Osteoblast (primary cell): ENCODE measurements at regions not wholly inside any gene's neighbourhood (a gene's known extent, or its start where the extent isn't known, plus 50 kb on each side); places are given as distances from the start of the nearest gene placed in this dataset.

Experiments used
- DNase-seq: peaks from one replicate; pipeline ENCODE4 v3.0.0; 2011; ENCODE audit warnings: low spot score, mixed read lengths; ENCODE audit not compliant: insufficient read length; ENCODE audit errors: missing footprints
- H2AFZ ChIP-seq: 2 replicates; pipeline ENCODE4 v1.6.0; 2011; ENCODE audit warnings: mild to moderate bottlenecking, low read length
- H3K27ac ChIP-seq: 2 replicates; pipeline ENCODE4 v1.5.1; 2011; ENCODE audit warnings: mild to moderate bottlenecking, low read depth, low read length, moderate library complexity
- H3K27me3 ChIP-seq: 2 replicates; pipeline ENCODE4 v1.6.0; 2012; ENCODE audit warnings: mild to moderate bottlenecking, control low read depth, inconsistent platforms, low read length, moderate library complexity; ENCODE audit not compliant: insufficient read depth
- H3K36me3 ChIP-seq: 2 replicates; pipeline ENCODE4 v1.5.1; 2011; ENCODE audit warnings: mild to moderate bottlenecking, low read length, control low read depth, moderate library complexity; ENCODE audit not compliant: insufficient read depth
- H3K4me1 ChIP-seq: 2 replicates; pipeline ENCODE4 v1.5.1; 2011; ENCODE audit warnings: mild to moderate bottlenecking, low read length, control low read depth, moderate library complexity; ENCODE audit not compliant: insufficient read depth
- H3K4me2 ChIP-seq: 2 replicates; pipeline ENCODE4 v1.6.0; 2011; ENCODE audit warnings: mild to moderate bottlenecking, low read length; ENCODE audit not compliant: insufficient read depth
- H3K4me3 ChIP-seq: fragments of 200-600 bp; sonication (generic); 3 replicates; pipeline ENCODE4 v1.5.1; 2012; ENCODE audit warnings: mild to moderate bottlenecking, low read length, inconsistent platforms; ENCODE audit not compliant: insufficient read depth
- H3K79me2 ChIP-seq: 2 replicates; pipeline ENCODE4 v1.6.0; 2012; ENCODE audit warnings: mild to moderate bottlenecking, low read length, control low read depth, inconsistent platforms; ENCODE audit not compliant: insufficient read depth
- H3K9me3 ChIP-seq: 2 replicates; pipeline ENCODE4 v1.5.1; 2011; ENCODE audit warnings: low read depth, low read length, control low read depth
- H4K20me1 ChIP-seq: 2 replicates; pipeline ENCODE4 v1.6.0; 2012; ENCODE audit warnings: mild to moderate bottlenecking, low read length, control low read depth; ENCODE audit not compliant: insufficient read depth
- CTCF ChIP-seq: IDR thresholded peaks from 2 replicates; pipeline ENCODE4 v1.5.1; 2011; ENCODE audit warnings: mild to moderate bottlenecking, low read depth, low read length, moderate library complexity; ENCODE audit errors: extremely low read depth

- Histone ChIP-seq H3K4me2 (no peak overlapping the region), H3K79me2 (no peaks in the 10 kb centered on the region), H3K36me3 (no peaks in the 10 kb centered on the region), H3K4me1 (no peaks in the 10 kb centered on the region), H4K20me1 (no peaks in the 10 kb centered on the region), H3K9me3 (no peaks in the 10 kb centered on the region), H2AFZ (no peak overlapping the region), H3K4me3 (no peak overlapping the region), H3K27me3 (no peaks in the 10 kb centered on the region), H3K27ac (no peak overlapping the region)
- TF ChIP-seq CTCF = no peak
- no peak for DNase-seq
These were observed 110.9 kb upstream of the CCDC150 start for GRCh38 chr2:196528486-196529223.

GRCh38 chr2:196530910-196531309 lies 108.6 kb upstream of the CCDC150 start:
- Histone ChIP-seq H2AFZ (no peak overlapping the region), H3K4me1 (no peaks in the 10 kb centered on the region), H3K27me3 (no peaks in the 10 kb centered on the region), H3K27ac (no peak overlapping the region), H3K36me3 (no peaks in the 10 kb centered on the region), H3K4me2 (no peak overlapping the region), H4K20me1 (no peaks in the 10 kb centered on the region), H3K79me2 (no peaks in the 10 kb centered on the region), H3K4me3 (no peak overlapping the region), H3K9me3 (no peaks in the 10 kb centered on the region)
- TF ChIP-seq CTCF = no peak
- DNase-seq = no peak

- Histone ChIP-seq H3K4me3 (no peak overlapping the region), H3K4me2 (no peak overlapping the region), H2AFZ (no peak overlapping the region), H3K4me1 (no peaks in the 10 kb centered on the region), H3K36me3 (no peaks in the 10 kb centered on the region), H3K79me2 (peaks cover 2% of the 10 kb centered on the region), H4K20me1 (no peaks in the 10 kb centered on the region), H3K27ac (no peak overlapping the region), H3K27me3 (no peaks in the 10 kb centered on the region), H3K9me3 (no peaks in the 10 kb centered on the region)
- DNase-seq = no peak
- no peak for TF ChIP-seq CTCF
These were observed 105.6 kb upstream of the CCDC150 start for GRCh38 chr2:196533772-196534397.

GRCh38 chr2:196534495-196534894 lies 105.0 kb upstream of the CCDC150 start:
- H2AFZ ChIP-seq = no peak overlapping the region
- H3K4me1 ChIP-seq = no peaks in the 10 kb centered on the region
- H3K9me3 ChIP-seq = no peaks in the 10 kb centered on the region
- H3K27me3 ChIP-seq = no peaks in the 10 kb centered on the region
- H3K4me2 ChIP-seq = no peak overlapping the region
- no peaks in the 10 kb centered on the region for H4K20me1 ChIP-seq
- no peak overlapping the region for H3K4me3 ChIP-seq
- H3K79me2 ChIP-seq = peaks cover 2% of the 10 kb centered on the region
- TF ChIP-seq CTCF = no peak
- no peaks in the 10 kb centered on the region for H3K36me3 ChIP-seq
- no peak for DNase-seq
- H3K27ac ChIP-seq = no peak overlapping the region
